ENCODE measurements at regions not wholly inside any gene's neighbourhood (a gene's known extent, or its start where the extent isn't known, plus 50 kb on each side); places are given as distances from the start of the nearest gene placed in this dataset.

DNA sequence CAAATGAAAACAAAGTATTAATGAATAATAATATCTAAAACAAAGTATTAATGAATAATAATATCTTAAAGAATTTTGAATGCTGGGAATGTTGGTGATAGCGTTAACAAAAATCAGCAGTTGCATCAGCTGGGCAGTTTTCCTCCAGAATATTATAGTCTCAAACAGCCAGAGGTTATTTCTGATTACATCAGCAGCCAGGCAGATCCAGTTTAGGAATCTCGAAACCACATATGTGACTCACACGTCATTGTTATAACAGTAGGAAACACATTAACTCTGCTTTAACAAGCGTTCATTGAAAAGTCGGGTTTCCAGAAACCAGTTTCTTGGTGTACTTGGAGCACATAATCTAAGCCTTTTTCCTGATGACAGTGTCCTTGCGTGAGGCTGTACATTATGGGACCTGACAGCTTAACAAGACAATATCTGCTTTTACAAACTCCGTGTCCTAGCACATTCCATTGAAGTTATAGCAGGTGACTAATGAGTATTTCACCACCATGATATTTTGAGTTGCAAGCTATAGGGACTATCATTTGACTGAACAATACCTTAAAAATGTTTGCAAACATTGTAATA is 559.5 kb upstream of the KLF4 start:
- H2AFZ ChIP-seq (ENCODE audit: low read depth, low read length): peak overlapping the region; percentile 62
- POLR2A ChIA-PET: interaction anchor here (0.5 to 0.6 kb wide), 2 partner anchors 10 to 559 kb away, joined by 4 read pairs; no protein-coding TSS in a partner anchor
- peak overlapping the region; percentile 39 for H3K9ac ChIP-seq (replicated peaks; ENCODE audit: extremely low read depth, insufficient read depth, low read length)
- no peaks in the 10 kb centered on the region for H3K9me1 ChIP-seq (replicated peaks; ENCODE audit: control insufficient read depth, extremely low read depth, insufficient read depth, low read length)
- DNase-seq (ENCODE audit: low read depth, low spot score): peak; percentile 73
- no peaks in the 10 kb centered on the region for H3K27me3 ChIP-seq (ENCODE audit: control insufficient read depth in 2 of 2, insufficient read depth in 2 of 2, low read length in 2 of 2)
- H3K4me2 ChIP-seq (ENCODE audit: insufficient read depth, low read length): peak overlapping the region; percentile 29
- no TSS peak for BruUV-seq (replicated peaks)
- H3K4me3 ChIP-seq (replicated peaks in 1 of 3; ENCODE audit: insufficient read depth in 1 of 3, low read depth in 1 of 3, low read length in 3 of 3): no peak overlapping the region
- no peaks in the 10 kb centered on the region for H3K36me3 ChIP-seq (ENCODE audit: control insufficient read depth in 2 of 2, extremely low read depth in 1 of 2, insufficient read depth in 2 of 2, low read length in 2 of 2)
- intact Hi-C loops (cut with micrococcal nuclease): no loop called here
- H3K9me3 ChIP-seq (replicated peaks; ENCODE audit: control insufficient read depth, insufficient read depth, low read length): no peaks in the 10 kb centered on the region
- H3K79me2 ChIP-seq (ENCODE audit: control insufficient read depth, insufficient read depth, low read length): no peaks in the 10 kb centered on the region
- peaks cover 23% of the 10 kb centered on the region for H3K4me1 ChIP-seq (ENCODE audit: control insufficient read depth, extremely low read depth, insufficient read depth, low read length)
- peak; percentile 97 for FAIRE-seq
- no peaks in the 10 kb centered on the region for H4K20me1 ChIP-seq (replicated peaks; ENCODE audit: control insufficient read depth, extremely low read depth, insufficient read depth, low read length)
- CTCF ChIA-PET: interaction anchor here (0.7 kb wide), 1 partner anchor 12 kb away, joined by 3 read pairs; no protein-coding TSS in a partner anchor
- H3K27ac ChIP-seq (ENCODE audit: insufficient read depth, low read depth, low read length): peak overlapping the region; percentile 38
- dilution Hi-C loops (cut with MboI; ENCODE audit: extremely low pct_ligation_motif_present, low sequenced_read_pairs): no loop called here
- TF ChIP-seq EZH2 (IDR thresholded peaks at IDR 0.05; ENCODE audit: borderline replicate concordance, low read depth, low read length, severe bottlenecking) (no peak), MAX (IDR thresholded peaks at IDR 0.05; ENCODE audit: insufficient read depth, insufficient read length) (no peak), POLR2A (IDR thresholded peaks at IDR 0.05; ENCODE audit: low read depth, low read length) (no peak), FOS (IDR thresholded peaks at IDR 0.05; ENCODE audit: borderline replicate concordance, insufficient read depth, low read length) (peak; percentile 71), POLR2AphosphoS5 (IDR thresholded peaks at IDR 0.05; ENCODE audit: insufficient read depth, low read depth, low read length) (no peak), MYC (IDR thresholded peaks at IDR 0.05; ENCODE audit: low read depth, low read length) (no peak), GATA2 (IDR thresholded peaks at IDR 0.05; ENCODE audit: insufficient read depth, insufficient read length, low read depth, low read length) (peak; percentile 54), JUN (IDR thresholded peaks at IDR 0.05; ENCODE audit: borderline replicate concordance, insufficient read depth, insufficient read length, low read depth) (peak; percentile 63)
- TF ChIP-seq, protein P1, sequence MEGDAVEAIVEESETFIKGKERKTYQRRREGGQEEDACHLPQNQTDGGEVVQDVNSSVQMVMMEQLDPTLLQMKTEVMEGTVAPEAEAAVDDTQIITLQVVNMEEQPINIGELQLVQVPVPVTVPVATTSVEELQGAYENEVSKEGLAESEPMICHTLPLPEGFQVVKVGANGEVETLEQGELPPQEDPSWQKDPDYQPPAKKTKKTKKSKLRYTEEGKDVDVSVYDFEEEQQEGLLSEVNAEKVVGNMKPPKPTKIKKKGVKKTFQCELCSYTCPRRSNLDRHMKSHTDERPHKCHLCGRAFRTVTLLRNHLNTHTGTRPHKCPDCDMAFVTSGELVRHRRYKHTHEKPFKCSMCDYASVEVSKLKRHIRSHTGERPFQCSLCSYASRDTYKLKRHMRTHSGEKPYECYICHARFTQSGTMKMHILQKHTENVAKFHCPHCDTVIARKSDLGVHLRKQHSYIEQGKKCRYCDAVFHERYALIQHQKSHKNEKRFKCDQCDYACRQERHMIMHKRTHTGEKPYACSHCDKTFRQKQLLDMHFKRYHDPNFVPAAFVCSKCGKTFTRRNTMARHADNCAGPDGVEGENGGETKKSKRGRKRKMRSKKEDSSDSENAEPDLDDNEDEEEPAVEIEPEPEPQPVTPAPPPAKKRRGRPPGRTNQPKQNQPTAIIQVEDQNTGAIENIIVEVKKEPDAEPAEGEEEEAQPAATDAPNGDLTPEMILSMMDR (IDR thresholded peaks at IDR 0.05; ENCODE audit: extremely low read depth in 1 of 2, insufficient read depth in 1 of 2, low read depth in 1 of 2, low read length in 2 of 2): no peak

Measured in endothelial cell of umbilical vein (primary cell).